ENCODE measurements at regions not wholly inside any gene's neighbourhood (a gene's known extent, or its start where the extent isn't known, plus 50 kb on each side); places are given as distances from the start of the nearest gene placed in this dataset.

GRCh38 chr7:8893775-8894174, 460.4 kb downstream of the NXPH1 start:
- Histone ChIP-seq H3K4me1 (ENCODE audit: insufficient read depth, low read length) (no peaks in the 10 kb centered on the region), H3K36me3 (ENCODE audit: insufficient read depth, low read length) (no peaks in the 10 kb centered on the region), H3K79me2 (ENCODE audit: insufficient read depth, low read length) (no peaks in the 10 kb centered on the region), H3K27ac (ENCODE audit: low read length) (no peak overlapping the region), H4K20me1 (ENCODE audit: insufficient read depth, low read length) (no peaks in the 10 kb centered on the region), H3K9me3 (ENCODE audit: insufficient read depth, low read length, severe bottlenecking) (no peaks in the 10 kb centered on the region), H3K27me3 (ENCODE audit: insufficient read depth, low read length, poor library complexity) (no peaks in the 10 kb centered on the region), H3K9ac (ENCODE audit: low read depth, low read length) (no peak overlapping the region), H3K4me3 (ENCODE audit: low read depth in 1 of 2, low read length in 2 of 2) (no peak overlapping the region), H3K4me2 (ENCODE audit: insufficient read depth, low read length) (no peak overlapping the region), H2AFZ (ENCODE audit: low read depth, low read length) (no peak overlapping the region)
- no peak for ATAC-seq (ENCODE audit: insufficient read depth, low read depth)
- no peak for DNase-seq
- TF ChIP-seq EZH2 (IDR thresholded peaks at IDR 0.05; ENCODE audit: borderline replicate concordance, low read depth, low read length, severe bottlenecking), result no peak
- TF ChIP-seq CTCF (IDR thresholded peaks at IDR 0.05; ENCODE audit: borderline replicate concordance, extremely low read depth, low read length, poor library complexity, severe bottlenecking), result no peak

GRCh38 chr7:8906396-8907075, 473.1 kb downstream of the NXPH1 start:
- no peaks in the 10 kb centered on the region for H3K36me3 ChIP-seq (ENCODE audit: insufficient read depth, low read length)
- ATAC-seq (ENCODE audit: insufficient read depth, low read depth) (no peak), DNase-seq (no peak)
- TF ChIP-seq EZH2 (IDR thresholded peaks at IDR 0.05; ENCODE audit: borderline replicate concordance, low read depth, low read length, severe bottlenecking), result no peak
- TF ChIP-seq CTCF (IDR thresholded peaks at IDR 0.05; ENCODE audit: borderline replicate concordance, extremely low read depth, low read length, poor library complexity, severe bottlenecking), result no peak
- no peak overlapping the region for H2AFZ ChIP-seq (ENCODE audit: low read depth, low read length)
- no peak overlapping the region for H3K4me2 ChIP-seq (ENCODE audit: insufficient read depth, low read length)
- H4K20me1 ChIP-seq (ENCODE audit: insufficient read depth, low read length), result no peaks in the 10 kb centered on the region
- H3K9me3 ChIP-seq (ENCODE audit: insufficient read depth, low read length, severe bottlenecking), result no peaks in the 10 kb centered on the region
- H3K4me3 ChIP-seq (ENCODE audit: low read depth in 1 of 2, low read length in 2 of 2), result no peak overlapping the region
- H3K4me1 ChIP-seq (ENCODE audit: insufficient read depth, low read length), result no peaks in the 10 kb centered on the region
- no peak overlapping the region for H3K27ac ChIP-seq (ENCODE audit: low read length)
- H3K27me3 ChIP-seq (ENCODE audit: insufficient read depth, low read length, poor library complexity), result no peaks in the 10 kb centered on the region
- no peak overlapping the region for H3K9ac ChIP-seq (ENCODE audit: low read depth, low read length)
- no peaks in the 10 kb centered on the region for H3K79me2 ChIP-seq (ENCODE audit: insufficient read depth, low read length)

- H4K20me1 ChIP-seq (ENCODE audit: insufficient read depth, low read length), result no peaks in the 10 kb centered on the region
- no peak overlapping the region for H2AFZ ChIP-seq (ENCODE audit: low read depth, low read length)
- ATAC-seq (ENCODE audit: insufficient read depth, low read depth) (no peak), DNase-seq (no peak)
- no peak overlapping the region for H3K4me3 ChIP-seq (ENCODE audit: low read depth in 1 of 2, low read length in 2 of 2)
- H3K27ac ChIP-seq (ENCODE audit: low read length), result no peak overlapping the region
- H3K9ac ChIP-seq (ENCODE audit: low read depth, low read length), result no peak overlapping the region
- H3K4me1 ChIP-seq (ENCODE audit: insufficient read depth, low read length), result no peaks in the 10 kb centered on the region
- H3K4me2 ChIP-seq (ENCODE audit: insufficient read depth, low read length), result no peak overlapping the region
- no peaks in the 10 kb centered on the region for H3K36me3 ChIP-seq (ENCODE audit: insufficient read depth, low read length)
- no peaks in the 10 kb centered on the region for H3K27me3 ChIP-seq (ENCODE audit: insufficient read depth, low read length, poor library complexity)
- H3K9me3 ChIP-seq (ENCODE audit: insufficient read depth, low read length, severe bottlenecking), result no peaks in the 10 kb centered on the region
- no peaks in the 10 kb centered on the region for H3K79me2 ChIP-seq (ENCODE audit: insufficient read depth, low read length)
- TF ChIP-seq CTCF (IDR thresholded peaks at IDR 0.05; ENCODE audit: borderline replicate concordance, extremely low read depth, low read length, poor library complexity, severe bottlenecking) (no peak), EZH2 (IDR thresholded peaks at IDR 0.05; ENCODE audit: borderline replicate concordance, low read depth, low read length, severe bottlenecking) (no peak)
Measured at GRCh38 chr7:8908889-8909288, 475.5 kb downstream of the NXPH1 start.
